GM23338 (cell line): ENCODE measurements at regions not wholly inside any gene's neighbourhood (a gene's known extent, or its start where the extent isn't known, plus 50 kb on each side); places are given as distances from the start of the nearest gene placed in this dataset.

Experiments
- ATAC-seq: fragments of 200-7000 bp; cut with Tn5 transposase; 3 replicates; pipeline ENCODE4 v1.9.1; 2020
- DNase-seq: peaks from one replicate; pipeline ENCODE4 v3.0.0-alpha.2; 2015; ENCODE audit warnings: low spot score
- H2AFZ ChIP-seq: fragments of 200-600 bp; sonication (generic); 2 replicates; pipeline ENCODE4 v1.8.0; 2016; ENCODE audit warnings: antibody characterized with exemption, mild to moderate bottlenecking, moderate library complexity
- H3F3A ChIP-seq: fragments of 200-600 bp; sonication (generic); replicated peaks from 2 replicates; pipeline ENCODE4 v1.8.0; 2017; ENCODE audit warnings: antibody characterized with exemption, mixed run types, low read depth
- H3K27ac ChIP-seq: fragments of 200-600 bp; sonication (generic); 2 replicates; pipeline ENCODE4 v1.6.1; 2016; ENCODE audit warnings: low read depth
- H3K27me3 ChIP-seq: fragments of 200-600 bp; sonication (generic); 2 replicates; pipeline ENCODE4 v1.8.0; 2016; ENCODE audit warnings: mild to moderate bottlenecking, mixed run types, moderate library complexity; ENCODE audit not compliant: insufficient read depth
- H3K36me3 ChIP-seq: fragments of 200-600 bp; sonication (generic); 2 replicates; pipeline ENCODE4 v1.8.0; 2016; ENCODE audit warnings: mild to moderate bottlenecking; ENCODE audit not compliant: insufficient read depth
- H3K4me1 ChIP-seq: fragments of 200-600 bp; sonication (generic); 2 replicates; pipeline ENCODE4 v1.8.0; 2016; ENCODE audit warnings: mild to moderate bottlenecking, moderate library complexity; ENCODE audit not compliant: insufficient read depth
- H3K4me2 ChIP-seq: fragments of 200-600 bp; sonication (generic); 2 replicates; pipeline ENCODE4 v1.7.1; 2017; ENCODE audit warnings: mixed run types
- H3K4me3 ChIP-seq: fragments of 200-600 bp; sonication (generic); 2 replicates; pipeline ENCODE4 v1.6.1; 2016; ENCODE audit warnings: mixed run types
- H3K79me2 ChIP-seq: fragments of 200-600 bp; sonication (generic); replicated peaks from 2 replicates; pipeline ENCODE4 v1.8.0; 2017; ENCODE audit warnings: mild to moderate bottlenecking; ENCODE audit not compliant: insufficient read depth
- H3K9me2 ChIP-seq: fragments of 200-600 bp; sonication (generic); 2 replicates; pipeline ENCODE4 v1.8.0; 2017; ENCODE audit not compliant: insufficient read depth
- H4K20me1 ChIP-seq: fragments of 200-600 bp; sonication (generic); replicated peaks from 2 replicates; pipeline ENCODE4 v1.8.0; 2017; ENCODE audit warnings: mild to moderate bottlenecking; ENCODE audit not compliant: insufficient read depth
- H3K27ac Mint-ChIP-seq: 2 replicates; pipeline ENCODE4 v1.8.0; 2020; ENCODE audit warnings: inconsistent platforms, mild to moderate bottlenecking, moderate library complexity, mixed read lengths
- H3K27me3 Mint-ChIP-seq: 3 replicates; pipeline ENCODE4 v1.8.0; 2022; ENCODE audit warnings: low read depth, mild to moderate bottlenecking, moderate library complexity, mixed read lengths, inconsistent platforms; ENCODE audit not compliant: insufficient read depth, poor library complexity
- H3K36me3 Mint-ChIP-seq: 3 replicates; pipeline ENCODE4 v1.8.0; 2021; ENCODE audit warnings: low read depth, mild to moderate bottlenecking, inconsistent platforms, moderate library complexity, mixed read lengths
- H3K4me1 Mint-ChIP-seq: 3 replicates; pipeline ENCODE4 v1.8.0; 2020; ENCODE audit warnings: mild to moderate bottlenecking, inconsistent platforms, mixed read lengths
- H3K4me3 Mint-ChIP-seq: 3 replicates; pipeline ENCODE4 v1.8.0; 2021; ENCODE audit warnings: moderate library complexity, mild to moderate bottlenecking, inconsistent platforms, mixed read lengths
- H3K9me3 Mint-ChIP-seq: 3 replicates; pipeline ENCODE4 v1.8.0; 2020; ENCODE audit warnings: moderate library complexity, mild to moderate bottlenecking, inconsistent platforms, mixed read lengths
- CREB1 ChIP-seq: fragments of 250-450 bp; sonication (Bioruptor Pico); IDR thresholded peaks from 2 replicates; pipeline ENCODE4 v1.5.0; 2020; ENCODE audit warnings: low read depth, mild to moderate bottlenecking, moderate library complexity
- CTCF ChIP-seq, 2 experiments: fragments of 200-600 bp in 1 of 2; sonication (generic) in 1 of 2; conservative IDR thresholded peaks; 2 replicates each; pipeline versions ENCODE4 v1.5.1 to v1.6.1; 2016 to 2017; ENCODE audit warnings: antibody characterized with exemption in 2 of 2, low read depth in 2 of 2, mild to moderate bottlenecking in 2 of 2, moderate library complexity in 1 of 2
- ETS1 ChIP-seq: IDR thresholded peaks from 2 replicates; pipeline ENCODE4 v1.6.1; 2016; ENCODE audit warnings: antibody characterized with exemption
- EZH2 ChIP-seq: fragments of 200-600 bp; sonication (generic); IDR thresholded peaks from one replicate; pipeline ENCODE4 v1.8.0; 2017; ENCODE audit warnings: antibody characterized with exemption, mild to moderate bottlenecking, low read depth; ENCODE audit not compliant: unreplicated experiment
- EZH2phosphoT487 ChIP-seq: fragments of 200-600 bp; sonication (generic); IDR thresholded peaks from one replicate; pipeline ENCODE4 v1.8.1; 2018; ENCODE audit warnings: antibody characterized with exemption; ENCODE audit not compliant: unreplicated experiment
- JUNB ChIP-seq: IDR thresholded peaks from one replicate; pipeline ENCODE4 v1.6.1; 2016; ENCODE audit warnings: antibody characterized with exemption; ENCODE audit not compliant: unreplicated experiment
- NANOG ChIP-seq: IDR thresholded peaks from 2 replicates; pipeline ENCODE4 v1.6.1; 2016; ENCODE audit warnings: antibody characterized with exemption, borderline replicate concordance
- POLR2AphosphoS5 ChIP-seq: IDR thresholded peaks from 2 replicates; pipeline ENCODE4 v1.6.1; 2016; ENCODE audit warnings: antibody characterized with exemption, low read depth
- REST ChIP-seq: IDR thresholded peaks from one replicate; pipeline ENCODE4 v1.6.1; 2018; ENCODE audit warnings: antibody characterized with exemption; ENCODE audit not compliant: unreplicated experiment
- STAT1 ChIP-seq: IDR thresholded peaks from one replicate; pipeline ENCODE4 v1.6.1; 2016; ENCODE audit warnings: antibody characterized with exemption; ENCODE audit not compliant: unreplicated experiment
- ZNF114 ChIP-seq: fragments of 250-450 bp; sonication (Bioruptor Pico); IDR thresholded peaks from 2 replicates; pipeline ENCODE4 v1.5.0; 2020; ENCODE audit warnings: mild to moderate bottlenecking, moderate library complexity
- ZNF331 ChIP-seq: fragments of 250-450 bp; sonication (Bioruptor Pico); IDR thresholded peaks from 2 replicates; pipeline ENCODE4 v1.5.0; 2020; ENCODE audit warnings: low read depth, mild to moderate bottlenecking, moderate library complexity
- ZNF462 ChIP-seq: fragments of 250-450 bp; sonication (Bioruptor Pico); IDR thresholded peaks from 2 replicates; pipeline ENCODE4 v1.5.0; 2020; ENCODE audit warnings: mild to moderate bottlenecking, moderate library complexity

GRCh38 chr1:222020553-222020952, 278.7 kb upstream of the DUSP10 start:
- Mint-ChIP-seq H3K4me3 (no peak overlapping the region), H3K4me1 (peaks cover 8% of the 10 kb centered on the region; the same call in 2 of the 3 replicates), H3K36me3 (no peaks in the 10 kb centered on the region), H3K27me3 (no peaks in the 10 kb centered on the region), H3K27ac (no peak overlapping the region), H3K9me3 (no peaks in the 10 kb centered on the region)
- no peaks in the 10 kb centered on the region for H3F3A ChIP-seq
- no peaks in the 10 kb centered on the region for H3K79me2 ChIP-seq
- H2AFZ ChIP-seq = no peak overlapping the region
- H3K4me1 ChIP-seq = no peaks in the 10 kb centered on the region; the same call in 1 of the 2 replicates
- H4K20me1 ChIP-seq = no peaks in the 10 kb centered on the region; the same call in 1 of the 2 replicates
- H3K4me3 ChIP-seq = no peak overlapping the region
- no peak overlapping the region for H3K27ac ChIP-seq
- no peak overlapping the region for H3K4me2 ChIP-seq
- no peaks in the 10 kb centered on the region for H3K27me3 ChIP-seq
- no peaks in the 10 kb centered on the region for H3K36me3 ChIP-seq
- no peak for DNase-seq
- ATAC-seq = no peak
- peaks cover 17% of the 10 kb centered on the region; the same call in 1 of the 2 replicates for H3K9me2 ChIP-seq
- TF ChIP-seq EZH2 (no peak), EZH2phosphoT487 (no peak), REST (no peak), POLR2AphosphoS5 (no peak), NANOG (no peak), CTCF (conservative IDR thresholded peaks at IDR 0.05; ENCODE audit: low read depth in 2 of 2) (no peak), ZNF331 (CRISPR knock-in tag) (no peak), CREB1 (no peak), ETS1 (no peak), STAT1 (no peak), ZNF114 (CRISPR knock-in tag) (no peak), JUNB (no peak), ZNF462 (CRISPR knock-in tag) (no peak)
